ENCODE measurements at regions not wholly inside any gene's neighbourhood (a gene's known extent, or its start where the extent isn't known, plus 50 kb on each side); places are given as distances from the start of the nearest gene placed in this dataset.

DNA sequence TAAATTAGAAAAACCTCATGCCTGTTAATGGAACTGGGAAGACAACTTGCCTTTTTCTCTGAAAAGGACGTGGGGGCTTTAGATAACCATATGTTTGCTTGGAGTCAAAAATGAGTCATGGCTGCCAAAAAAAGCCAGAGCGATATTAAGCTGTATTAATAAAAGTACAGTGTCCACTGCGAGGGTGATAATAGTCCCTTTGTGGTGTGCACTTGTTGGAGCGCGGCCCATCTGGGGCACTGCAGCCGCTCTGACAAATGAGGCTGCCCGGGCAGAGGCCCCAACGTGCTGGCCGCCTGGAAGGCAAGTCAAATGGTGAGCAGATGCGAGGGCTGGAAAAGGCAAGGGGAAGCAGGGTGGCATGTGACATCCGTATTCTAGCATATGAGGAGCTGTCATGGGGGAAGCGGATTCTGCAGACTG lies 103.3 kb upstream of the NCK2 start:
- TF ChIP-seq, protein P1, sequence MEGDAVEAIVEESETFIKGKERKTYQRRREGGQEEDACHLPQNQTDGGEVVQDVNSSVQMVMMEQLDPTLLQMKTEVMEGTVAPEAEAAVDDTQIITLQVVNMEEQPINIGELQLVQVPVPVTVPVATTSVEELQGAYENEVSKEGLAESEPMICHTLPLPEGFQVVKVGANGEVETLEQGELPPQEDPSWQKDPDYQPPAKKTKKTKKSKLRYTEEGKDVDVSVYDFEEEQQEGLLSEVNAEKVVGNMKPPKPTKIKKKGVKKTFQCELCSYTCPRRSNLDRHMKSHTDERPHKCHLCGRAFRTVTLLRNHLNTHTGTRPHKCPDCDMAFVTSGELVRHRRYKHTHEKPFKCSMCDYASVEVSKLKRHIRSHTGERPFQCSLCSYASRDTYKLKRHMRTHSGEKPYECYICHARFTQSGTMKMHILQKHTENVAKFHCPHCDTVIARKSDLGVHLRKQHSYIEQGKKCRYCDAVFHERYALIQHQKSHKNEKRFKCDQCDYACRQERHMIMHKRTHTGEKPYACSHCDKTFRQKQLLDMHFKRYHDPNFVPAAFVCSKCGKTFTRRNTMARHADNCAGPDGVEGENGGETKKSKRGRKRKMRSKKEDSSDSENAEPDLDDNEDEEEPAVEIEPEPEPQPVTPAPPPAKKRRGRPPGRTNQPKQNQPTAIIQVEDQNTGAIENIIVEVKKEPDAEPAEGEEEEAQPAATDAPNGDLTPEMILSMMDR (IDR thresholded peaks at IDR 0.05) = no peak

DNA sequence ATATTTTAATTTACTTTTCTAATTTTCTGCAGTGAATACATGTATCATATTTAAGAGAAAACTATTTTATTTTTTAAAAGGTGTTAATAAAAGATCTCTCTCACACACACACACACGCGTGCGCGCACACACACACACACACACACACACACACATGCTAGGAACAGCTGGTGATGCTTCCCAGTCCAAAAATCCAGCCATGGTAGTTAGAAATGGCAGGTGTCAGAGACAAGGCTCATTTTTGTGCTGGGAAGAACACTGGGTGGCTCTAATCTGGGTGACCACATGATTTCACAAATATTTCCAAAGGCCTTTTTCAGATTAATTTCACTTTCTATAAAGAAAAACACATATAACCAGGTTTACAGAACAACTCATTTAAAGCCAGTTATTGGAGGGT lies 104.5 kb upstream of the NCK2 start:
- TF ChIP-seq, protein P1 (IDR thresholded peaks at IDR 0.05) = no peak

DNA sequence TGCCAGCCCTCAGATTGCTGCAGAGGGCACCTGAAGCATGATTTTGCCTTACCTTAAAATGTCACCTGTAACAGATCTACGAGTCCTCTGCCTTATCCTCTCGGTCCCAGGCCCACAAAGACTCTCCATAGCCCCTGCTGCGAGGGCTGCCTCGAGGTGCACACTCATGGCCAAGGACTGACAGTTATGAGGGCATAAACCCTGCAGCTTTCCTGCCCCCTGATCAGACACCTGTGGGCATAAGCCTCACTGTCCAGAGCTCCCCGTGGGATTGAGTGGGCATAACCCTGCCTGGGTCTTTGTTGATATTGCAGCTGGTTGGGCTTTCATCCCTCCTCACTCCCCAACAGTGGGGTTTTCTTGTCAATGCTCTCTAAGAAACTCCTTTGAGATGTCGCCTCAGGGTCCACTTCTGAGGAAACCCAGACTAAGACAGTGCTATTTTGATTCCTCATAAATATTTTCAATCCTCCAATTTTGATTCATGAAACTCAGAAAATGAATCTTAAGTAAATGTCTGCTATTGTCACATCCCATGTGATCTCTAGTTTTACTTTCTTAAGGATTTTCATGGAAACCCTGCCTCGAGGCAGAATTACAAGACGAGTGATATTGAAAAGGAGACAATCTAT lies 108.5 kb upstream of the NCK2 start:
- TF ChIP-seq, protein P1 (IDR thresholded peaks at IDR 0.05) = no peak

DNA sequence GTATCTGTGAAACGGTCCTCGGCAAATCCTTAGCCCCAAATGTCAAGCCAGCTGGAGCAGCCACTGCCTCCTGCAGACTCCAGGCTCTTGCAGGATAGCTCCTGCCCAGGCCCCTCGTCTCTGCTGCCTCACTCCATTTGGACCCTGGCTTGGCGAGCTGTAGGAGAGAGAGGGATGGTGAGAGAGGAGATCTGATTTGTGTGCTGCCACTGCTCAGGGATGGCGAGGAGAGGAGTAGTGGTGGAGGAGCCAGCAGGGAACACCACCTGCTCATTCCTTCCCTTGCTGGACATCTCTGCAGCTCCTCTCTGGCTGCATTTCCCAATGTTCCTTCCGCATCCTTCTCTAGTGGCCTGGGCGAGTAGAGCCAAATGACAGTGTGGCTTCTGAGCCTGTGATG lies 109.1 kb upstream of the NCK2 start:
- TF ChIP-seq, protein P1 (IDR thresholded peaks at IDR 0.05) = no peak

DNA sequence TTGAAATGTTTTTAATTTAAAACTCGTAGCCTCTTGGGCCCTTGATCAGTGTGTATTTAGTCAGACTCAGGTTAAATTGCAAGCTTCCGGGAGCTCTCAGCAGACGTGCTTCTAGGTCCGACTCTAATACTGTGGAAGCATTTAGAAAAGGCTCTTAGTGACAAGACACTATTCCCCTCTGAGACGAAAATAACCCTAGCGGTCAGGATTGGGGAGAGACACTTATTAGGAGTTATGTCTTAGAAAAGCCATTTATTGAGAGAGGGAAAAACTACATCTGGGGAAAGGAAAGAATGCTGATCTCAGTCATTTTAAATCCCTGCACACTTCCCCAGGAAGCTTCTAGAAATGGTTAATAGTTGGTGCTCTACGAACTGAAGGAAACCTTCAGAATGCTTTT lies 110.5 kb upstream of the NCK2 start:
- TF ChIP-seq, protein P1 (IDR thresholded peaks at IDR 0.05) = no peak

DNA sequence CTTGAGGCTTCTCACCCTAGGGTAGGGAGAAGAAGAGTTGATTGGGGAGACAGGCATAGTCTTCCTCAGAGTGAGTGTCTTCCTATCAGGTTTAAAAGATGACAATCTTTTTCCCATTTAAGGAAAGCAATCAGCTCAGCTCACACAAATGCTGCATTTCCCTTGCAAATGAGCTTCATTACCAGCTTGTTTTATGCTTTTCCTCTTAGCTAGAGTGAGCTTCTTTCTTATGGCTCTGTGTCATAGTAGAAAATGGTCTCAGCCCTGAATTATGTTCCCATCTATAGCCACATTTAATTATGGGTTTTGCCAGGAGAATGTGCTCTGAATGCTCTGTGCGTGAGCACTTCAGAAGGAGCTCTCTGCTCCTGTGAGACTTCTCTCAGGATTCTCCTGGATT lies 112.8 kb upstream of the NCK2 start:
- TF ChIP-seq, protein P1 (IDR thresholded peaks at IDR 0.05) = no peak

DNA sequence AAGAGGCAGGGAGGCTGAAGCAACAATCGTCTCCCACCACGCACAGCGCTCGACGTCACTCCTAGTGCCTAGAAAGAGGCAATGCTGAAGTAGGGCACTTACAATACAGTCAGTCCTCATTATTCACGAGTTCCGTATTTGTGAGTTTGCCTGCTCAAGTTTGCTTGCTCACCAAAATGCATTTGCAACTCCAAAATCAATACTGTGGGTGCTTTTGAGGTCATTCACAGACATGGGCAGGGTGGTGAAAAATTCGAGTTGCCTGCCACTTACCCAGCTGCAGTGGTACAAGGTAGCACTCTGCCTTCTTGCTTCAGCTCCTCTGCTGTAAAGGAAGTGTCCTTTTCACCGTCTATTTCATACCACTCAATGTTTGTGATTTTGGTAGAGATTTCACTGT lies 113.7 kb upstream of the NCK2 start:
- TF ChIP-seq, protein P1 (IDR thresholded peaks at IDR 0.05) = no peak

DNA sequence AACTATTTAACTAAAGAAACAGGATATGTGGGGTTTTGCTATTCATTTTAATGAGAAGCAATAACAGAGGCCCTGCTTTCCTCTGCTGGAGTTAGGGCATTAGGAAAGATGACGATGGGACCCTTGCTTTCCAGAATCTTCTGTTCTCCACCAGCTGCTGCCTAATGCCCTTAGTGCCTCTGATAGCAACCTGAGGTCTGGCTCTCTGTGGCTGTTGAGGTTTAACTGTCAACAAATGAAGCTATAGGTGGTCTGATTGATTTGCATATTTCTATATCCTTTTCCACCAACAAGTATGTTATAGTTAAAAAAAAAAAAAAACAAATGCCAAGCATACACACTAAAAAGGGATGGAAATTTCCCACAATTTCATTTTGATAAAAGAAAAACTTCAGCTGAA lies 115.1 kb upstream of the NCK2 start:
- TF ChIP-seq, protein P1 (IDR thresholded peaks at IDR 0.05) = no peak

Measured in LNCAP (cell line).